ENCODE measurements at regions not wholly inside any gene's neighbourhood (a gene's known extent, or its start where the extent isn't known, plus 50 kb on each side); places are given as distances from the start of the nearest gene placed in this dataset.

DNA sequence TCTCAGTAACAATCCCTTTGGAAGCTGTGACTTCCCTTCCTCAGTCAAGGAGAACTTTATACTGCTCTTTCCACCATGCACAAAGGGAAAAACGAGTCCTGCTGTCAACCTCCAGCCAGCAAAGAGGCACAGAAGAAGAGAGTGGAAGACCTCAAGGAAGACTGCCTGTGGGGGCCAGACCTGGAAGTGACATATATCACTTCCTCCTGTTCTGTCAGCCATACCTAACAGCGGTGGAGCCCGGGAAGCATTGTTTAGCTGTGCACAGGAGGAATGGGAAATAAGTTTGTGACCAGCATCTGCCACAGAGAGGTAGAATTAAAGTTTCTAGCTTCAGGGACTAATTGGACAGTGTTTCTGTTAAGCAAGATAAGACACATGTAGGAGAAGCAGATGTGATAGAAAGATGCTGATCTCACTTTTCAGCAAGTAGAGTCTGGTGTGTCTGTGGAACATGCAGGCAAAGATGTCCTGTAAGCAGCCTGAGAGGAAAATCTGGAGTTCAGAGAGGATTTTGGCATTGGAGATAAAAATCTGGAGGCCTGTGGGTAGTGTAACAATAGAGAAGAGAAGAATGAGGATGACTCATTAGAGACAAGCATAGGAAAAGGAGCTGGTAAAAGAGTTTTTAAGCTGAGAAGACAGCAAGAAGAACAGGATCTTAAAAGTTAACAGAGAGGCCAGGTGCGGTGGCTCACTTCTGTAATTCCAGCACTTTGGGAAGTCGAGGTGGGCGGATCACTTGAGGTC is 141.6 kb upstream of the CPSF6 start:
- DNase-seq = no peak

DNA sequence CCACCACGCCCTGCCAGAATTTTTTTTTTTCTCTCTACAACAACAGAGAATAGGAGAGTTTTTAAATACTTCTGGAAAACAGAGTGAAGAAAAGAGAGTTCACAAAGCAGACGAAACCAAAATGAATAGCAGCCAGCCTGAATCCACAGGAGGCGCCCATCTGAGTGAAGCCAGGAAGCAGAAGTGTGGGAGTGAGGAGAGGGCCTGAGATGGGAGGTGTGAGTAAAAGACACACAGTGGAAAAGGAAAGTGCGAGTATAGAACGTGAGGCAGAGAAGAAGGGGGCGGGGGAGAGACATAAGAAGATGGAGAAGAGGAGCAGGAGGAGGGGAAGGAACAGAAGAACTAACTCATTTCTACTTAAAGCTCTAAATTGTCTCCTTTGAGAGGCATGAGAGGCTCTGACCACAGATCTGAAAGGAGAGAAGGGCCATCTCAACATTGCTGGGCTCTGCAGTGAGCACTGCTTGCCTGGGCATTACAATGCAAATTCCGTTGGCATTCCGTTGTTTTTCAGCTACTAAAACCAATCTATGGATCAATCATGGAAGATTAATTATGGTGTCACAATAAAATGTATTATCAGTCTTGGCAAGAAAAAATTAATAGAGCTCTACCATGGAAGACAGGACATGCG is 140.1 kb upstream of the CPSF6 start:
- DNase-seq = no peak

DNA sequence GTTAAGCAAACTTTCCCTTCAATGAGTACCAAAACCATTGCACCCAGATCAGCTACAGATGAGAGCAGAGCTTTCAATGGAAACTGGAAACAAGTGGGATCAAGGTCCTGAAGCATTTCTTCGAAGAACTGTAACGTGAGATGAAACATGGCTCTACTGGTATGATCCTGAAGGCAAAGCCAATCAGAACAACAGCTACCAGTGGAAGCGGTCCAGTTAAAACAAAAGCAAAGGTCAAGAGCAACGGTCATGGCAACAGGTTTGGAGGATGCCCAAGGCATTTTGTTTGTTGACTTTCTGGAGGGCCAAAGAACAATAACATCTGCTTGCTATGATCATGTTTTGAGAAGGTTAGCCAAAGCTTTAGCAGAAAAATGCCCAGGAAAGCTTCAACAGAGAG is 137.9 kb upstream of the CPSF6 start:
- DNase-seq = no peak

- peak; percentile 3 for DNase-seq
Measured at GRCh38 chr12:69102856-69103255, 136.5 kb upstream of the CPSF6 start.

- DNase-seq = no peak
Measured at GRCh38 chr12:69105101-69105962, 134.0 kb upstream of the CPSF6 start.

DNA sequence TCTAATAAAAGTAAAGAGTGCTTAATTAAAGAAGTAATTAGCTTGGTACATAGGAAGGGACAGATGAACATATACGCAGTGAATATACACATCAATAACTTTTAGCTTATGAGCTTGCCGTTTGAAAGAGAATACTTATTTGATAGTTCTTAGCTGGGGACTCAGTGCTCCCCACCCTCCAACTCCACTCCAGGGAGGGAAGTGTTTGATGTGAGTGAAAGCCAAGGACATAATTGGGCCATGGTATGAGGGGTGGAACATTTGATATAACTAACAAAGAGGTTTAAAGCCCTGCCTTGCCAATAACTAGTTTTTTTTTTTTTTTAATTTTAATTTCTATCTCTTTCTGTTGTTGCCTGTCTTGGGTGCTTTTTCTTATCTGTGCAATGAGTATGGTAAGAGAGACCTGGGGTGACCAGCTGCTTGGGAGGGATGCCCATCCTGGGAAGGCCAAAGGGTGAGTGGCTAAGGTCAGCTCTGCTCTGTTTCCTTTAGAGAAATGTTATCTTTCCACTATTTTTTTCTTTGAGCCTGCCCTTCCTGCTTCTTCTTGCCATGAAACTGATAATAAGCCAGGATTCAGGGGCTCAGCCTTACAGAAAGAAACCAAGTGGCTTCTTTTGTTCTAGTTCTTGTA is 132.8 kb upstream of the CPSF6 start:
- DNase-seq = no peak

DNA sequence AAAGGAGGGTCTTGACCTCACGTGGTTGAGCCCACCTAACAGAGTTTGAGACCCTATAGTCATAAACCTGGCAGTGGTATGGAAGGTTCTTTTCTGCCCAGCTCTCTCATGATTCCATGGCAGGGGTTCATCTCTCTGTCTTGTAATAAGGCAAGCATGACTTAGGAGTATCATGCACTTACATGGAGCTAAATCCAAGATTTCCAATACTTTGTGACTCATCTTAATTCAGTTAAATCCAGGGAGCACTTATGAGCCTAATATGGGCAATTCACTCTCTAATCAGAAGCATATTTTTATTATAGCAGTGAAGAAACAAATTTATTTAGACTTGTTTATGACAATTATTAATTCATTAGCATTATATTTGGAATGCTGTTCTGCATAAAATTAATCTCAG is 131.8 kb upstream of the CPSF6 start:
- DNase-seq = no peak

DNA sequence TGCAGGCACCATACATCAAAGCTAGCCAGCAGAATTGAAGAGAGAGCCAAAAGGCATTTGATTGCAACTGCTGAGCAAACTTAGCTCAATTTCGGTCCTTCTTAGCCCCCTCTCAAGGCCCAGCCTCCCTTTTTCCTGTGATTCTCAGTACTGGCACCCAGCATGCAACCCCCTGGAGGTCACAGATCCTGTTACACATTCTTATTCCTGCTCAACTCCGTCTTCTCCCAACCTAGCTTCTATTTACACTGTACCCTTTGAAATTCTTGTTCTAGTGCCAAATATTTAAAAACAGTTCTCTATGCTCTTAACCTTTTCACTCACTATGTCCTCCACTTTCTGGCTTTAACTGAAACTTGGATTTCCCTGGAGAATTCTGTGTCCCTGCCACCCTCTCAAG is 131.3 kb upstream of the CPSF6 start:
- DNase-seq = no peak

DNA sequence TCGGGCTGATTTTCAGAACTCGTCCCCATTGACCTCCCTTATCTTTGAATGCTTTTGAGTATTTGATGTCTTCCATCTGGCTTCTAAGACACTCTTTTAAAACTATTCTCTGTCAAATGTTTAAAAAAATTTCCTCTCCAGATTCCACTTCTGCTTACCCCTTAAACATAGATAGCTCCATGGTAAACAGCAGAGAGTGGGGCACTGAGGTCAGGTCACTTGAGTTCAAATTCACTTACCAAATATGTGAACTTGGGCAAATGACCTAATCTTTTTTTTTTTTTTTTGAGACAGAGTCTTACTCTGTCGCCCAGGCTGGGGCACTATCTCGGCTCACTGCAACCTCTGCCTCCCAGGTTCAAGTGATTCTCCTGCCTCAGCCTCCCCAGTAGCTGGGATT is 126.8 kb upstream of the CPSF6 start:
- DNase-seq = no peak

DNA sequence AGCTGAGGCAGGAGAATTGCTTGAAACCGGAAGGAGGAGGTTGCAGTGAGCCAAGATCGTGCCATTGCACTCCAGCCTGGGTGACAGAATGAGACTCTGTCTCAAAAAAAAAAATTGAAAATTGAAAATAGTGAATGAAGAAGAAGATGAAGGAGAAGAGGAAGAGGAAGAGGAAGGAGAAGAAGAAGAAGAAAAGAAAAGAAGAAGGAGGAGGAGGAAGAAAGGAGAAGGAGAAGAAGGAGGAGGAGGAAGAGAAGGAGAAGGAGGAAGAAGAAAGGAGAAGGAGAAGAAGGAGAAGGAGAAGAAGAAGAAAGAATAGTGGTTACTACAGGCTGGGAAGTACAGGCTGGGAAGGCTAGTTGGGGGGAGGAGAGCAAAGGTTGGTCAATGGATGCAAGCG is 124.3 kb upstream of the CPSF6 start:
- DNase-seq = no peak

DNA sequence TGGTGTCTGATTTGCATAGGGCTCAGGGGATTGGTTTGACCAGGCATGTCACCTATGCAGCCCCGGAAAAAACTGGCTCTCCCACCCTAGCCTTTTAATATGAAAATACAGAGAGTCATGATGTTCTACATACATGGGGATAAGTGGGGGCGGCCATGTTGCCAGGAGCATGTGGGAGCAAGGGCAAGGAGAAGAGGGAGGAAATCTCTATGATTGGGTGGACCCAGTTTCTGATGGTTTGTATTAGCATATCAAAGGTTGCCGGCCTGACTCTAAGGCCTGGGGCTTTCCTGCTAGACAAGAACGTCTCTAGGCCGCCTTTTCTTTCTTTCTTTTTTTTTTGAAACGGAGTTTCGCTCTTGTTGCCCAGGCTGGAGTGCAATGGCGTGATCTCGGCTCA is 123.4 kb upstream of the CPSF6 start:
- DNase-seq = no peak

GRCh38 chr12:69117566-69118266 is 121.7 kb upstream of the CPSF6 start:
- no peak for DNase-seq

- no peak for DNase-seq
Measured at GRCh38 chr12:69118516-69118915, 120.9 kb upstream of the CPSF6 start.

DNA sequence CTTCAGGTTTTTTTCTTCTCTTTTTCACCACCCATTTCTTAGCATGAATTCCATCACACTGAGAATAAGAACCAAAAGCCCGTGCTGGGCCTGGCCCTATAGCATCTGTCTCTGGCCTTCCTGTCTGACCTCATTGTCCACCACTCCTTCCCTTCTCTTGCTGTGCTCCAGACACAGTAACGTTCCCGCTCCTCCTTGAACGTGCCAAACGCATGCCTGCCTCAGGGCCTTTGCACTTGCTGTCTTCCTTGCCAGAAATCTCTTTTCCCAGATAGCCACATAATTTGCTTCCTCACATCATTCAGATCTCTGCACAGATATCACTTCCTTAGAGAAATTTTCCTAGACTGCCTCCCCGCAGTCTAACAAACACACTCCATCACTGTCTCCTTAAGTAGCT is 119.6 kb upstream of the CPSF6 start:
- no peak for DNase-seq

- DNase-seq = no peak
Measured at GRCh38 chr12:69120354-69120753, 119.0 kb upstream of the CPSF6 start.

- DNase-seq = no peak
Measured at GRCh38 chr12:69123311-69123710, 116.1 kb upstream of the CPSF6 start.

- DNase-seq = no peak
Measured at GRCh38 chr12:69123919-69124638, 115.3 kb upstream of the CPSF6 start.

GRCh38 chr12:69129017-69129416 is 110.4 kb upstream of the CPSF6 start:
- DNase-seq = no peak

GRCh38 chr12:69129564-69129963 is 109.8 kb upstream of the CPSF6 start:
- no peak for DNase-seq

DNA sequence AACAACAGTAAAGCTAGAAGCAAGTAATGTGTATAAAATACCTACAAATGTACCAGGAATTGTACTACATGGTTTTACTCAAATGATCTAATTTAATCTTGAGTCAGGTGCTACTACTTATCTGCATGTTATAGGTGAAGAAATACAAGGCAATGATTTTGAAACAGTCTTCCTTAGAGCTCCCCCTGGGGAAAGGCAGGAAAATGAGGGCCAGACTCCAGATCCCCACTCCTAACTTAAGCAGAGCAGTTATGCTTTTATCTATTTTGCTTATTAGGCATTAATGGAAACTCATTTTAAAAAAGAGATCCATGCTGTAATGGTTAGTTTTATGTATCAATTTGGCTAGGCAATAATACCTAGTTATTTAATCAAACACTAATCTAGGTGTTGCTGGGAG is 109.3 kb upstream of the CPSF6 start:
- DNase-seq = no peak

GRCh38 chr12:69131077-69131476 is 108.3 kb upstream of the CPSF6 start:
- no peak for DNase-seq

Data from CD4-positive, alpha-beta T cell treated with Interferon gamma for 1 hour (primary cell).